Natural killer cell (primary cell): ENCODE measurements at regions not wholly inside any gene's neighbourhood (a gene's known extent, or its start where the extent isn't known, plus 50 kb on each side); places are given as distances from the start of the nearest gene placed in this dataset.
"Not testable (repeated sequence)": the region's sequence is repeated elsewhere in the genome, so short reads cannot be mapped to it uniquely, and the experiment has no call there.

Experiments used
- ATAC-seq, 3 donors: fragments of 150-1000 bp in 2 of 3; fragments of 200-7000 bp in 1 of 3; cut with Tn5 transposase; 1 replicate in 1 of 3; 2 replicates in 2 of 3; pipeline ENCODE4 v1.10.0; 2021; ENCODE audit warnings: mild to moderate bottlenecking in 2 of 3, moderate library complexity in 2 of 3
- DNase-seq, 2 donors: peaks; one replicate each; pipeline versions ENCODE4 v3.0.0 to v3.0.0-alpha.2; 2013 to 2021; ENCODE audit warnings: mixed read lengths in 1 of 2
- H3K27ac ChIP-seq: one replicate; pipeline ENCODE4 v1.5.1; 2013; ENCODE audit warnings: mild to moderate bottlenecking, low read length
- H3K27me3 ChIP-seq: one replicate; pipeline ENCODE4 v1.6.1; 2013; ENCODE audit warnings: low read length; ENCODE audit not compliant: control insufficient read depth, insufficient read depth
- H3K36me3 ChIP-seq: one replicate; pipeline ENCODE4 v1.6.1; 2013; ENCODE audit warnings: low read length; ENCODE audit not compliant: control insufficient read depth, insufficient read depth
- H3K4me1 ChIP-seq: one replicate; pipeline ENCODE4 v1.6.1; 2013; ENCODE audit warnings: low read length; ENCODE audit not compliant: control insufficient read depth, insufficient read depth
- H3K4me3 ChIP-seq: one replicate; pipeline ENCODE4 v1.5.1; 2013; ENCODE audit warnings: low read length
- H3K9me3 ChIP-seq: one replicate; pipeline ENCODE4 v1.6.1; 2013; ENCODE audit warnings: low read length; ENCODE audit not compliant: control insufficient read depth, insufficient read depth
- H3K27ac Mint-ChIP-seq, 2 donors: one replicate each; pipeline ENCODE4 v1.8.0; 2022; ENCODE audit warnings: mild to moderate bottlenecking in 2 of 2, mixed read lengths in 2 of 2, moderate library complexity in 1 of 2
- H3K27me3 Mint-ChIP-seq, 2 donors: one replicate each; pipeline ENCODE4 v1.8.0; 2022; ENCODE audit warnings: low read depth in 2 of 2, mixed read lengths in 2 of 2
- H3K36me3 Mint-ChIP-seq: one replicate; pipeline ENCODE4 v1.8.0; 2022; ENCODE audit warnings: mixed read lengths
- H3K4me1 Mint-ChIP-seq, 2 donors: one replicate each; pipeline ENCODE4 v1.8.0; 2022; ENCODE audit warnings: mixed read lengths in 2 of 2
- H3K4me3 Mint-ChIP-seq: one replicate; pipeline ENCODE4 v1.8.0; 2022; ENCODE audit warnings: mild to moderate bottlenecking, moderate library complexity, mixed read lengths
- H3K9me3 Mint-ChIP-seq, 2 donors: one replicate each; pipeline ENCODE4 v1.8.0; 2022; ENCODE audit warnings: mixed read lengths in 2 of 2
- WGBS: methylation state at CpG from one replicate; pipeline ENCODE4 v1.1.7; 2013; ENCODE audit warnings: missing lambda C conversion rate; ENCODE audit not compliant: insufficient coverage; 5-methylcytosine and 5-hydroxymethylcytosine counted together
- intact Hi-C: fragments of 100-400 bp; cut with micrococcal nuclease; formaldehyde crosslinking; loops from one replicate; pipeline ENCODE4 v1.14.2; 2022
- TF ChIP-seq, protein P1 (sequence below): fragments of 200-600 bp; IDR thresholded peaks from one replicate; pipeline ENCODE4 v1.8.0; 2022; ENCODE audit warnings: antibody characterized with exemption

DNA sequence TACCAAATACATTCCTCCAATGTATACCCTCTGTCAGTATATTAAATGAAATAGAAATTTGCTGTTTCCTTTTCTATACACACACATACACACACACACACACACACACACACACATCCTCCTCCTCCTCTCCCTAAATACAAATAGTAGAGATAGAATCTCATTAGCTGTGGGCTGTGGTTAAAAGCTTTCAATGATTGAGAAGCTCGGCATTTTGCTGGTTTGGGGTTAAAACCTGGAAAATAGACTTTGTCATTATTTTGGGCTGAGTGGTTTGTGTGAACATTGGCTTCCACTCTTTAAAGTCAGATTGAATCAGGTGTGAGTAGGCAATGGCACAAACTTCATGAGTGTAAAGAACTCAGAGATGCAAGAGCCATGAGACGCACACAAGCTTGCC is 596.0 kb downstream of the XPNPEP1 start:
- intact Hi-C loops, result no loop called here
- TF ChIP-seq, protein P1, sequence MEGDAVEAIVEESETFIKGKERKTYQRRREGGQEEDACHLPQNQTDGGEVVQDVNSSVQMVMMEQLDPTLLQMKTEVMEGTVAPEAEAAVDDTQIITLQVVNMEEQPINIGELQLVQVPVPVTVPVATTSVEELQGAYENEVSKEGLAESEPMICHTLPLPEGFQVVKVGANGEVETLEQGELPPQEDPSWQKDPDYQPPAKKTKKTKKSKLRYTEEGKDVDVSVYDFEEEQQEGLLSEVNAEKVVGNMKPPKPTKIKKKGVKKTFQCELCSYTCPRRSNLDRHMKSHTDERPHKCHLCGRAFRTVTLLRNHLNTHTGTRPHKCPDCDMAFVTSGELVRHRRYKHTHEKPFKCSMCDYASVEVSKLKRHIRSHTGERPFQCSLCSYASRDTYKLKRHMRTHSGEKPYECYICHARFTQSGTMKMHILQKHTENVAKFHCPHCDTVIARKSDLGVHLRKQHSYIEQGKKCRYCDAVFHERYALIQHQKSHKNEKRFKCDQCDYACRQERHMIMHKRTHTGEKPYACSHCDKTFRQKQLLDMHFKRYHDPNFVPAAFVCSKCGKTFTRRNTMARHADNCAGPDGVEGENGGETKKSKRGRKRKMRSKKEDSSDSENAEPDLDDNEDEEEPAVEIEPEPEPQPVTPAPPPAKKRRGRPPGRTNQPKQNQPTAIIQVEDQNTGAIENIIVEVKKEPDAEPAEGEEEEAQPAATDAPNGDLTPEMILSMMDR, result no peak
- no peaks in the 10 kb centered on the region for H3K27me3 Mint-ChIP-seq
- Histone ChIP-seq H3K27ac (no peak overlapping the region), H3K4me3 (no peak overlapping the region), H3K9me3 (no peaks in the 10 kb centered on the region), H3K4me1 (no peaks in the 10 kb centered on the region), H3K27me3 (no peaks in the 10 kb centered on the region), H3K36me3 (no peaks in the 10 kb centered on the region)
- DNase-seq, result no peak
- H3K9me3 Mint-ChIP-seq, result peaks cover 8 to 10% of the 10 kb centered on the region in 2 donors
- ATAC-seq, result no peak
- H3K4me1 Mint-ChIP-seq, result no peaks in the 10 kb centered on the region
- 79% methylated on average over 2 of the region's 2 CpGs for WGBS
- no peak overlapping the region for H3K4me3 Mint-ChIP-seq
- no peak overlapping the region for H3K27ac Mint-ChIP-seq
- H3K36me3 Mint-ChIP-seq, result no peaks in the 10 kb centered on the region

DNA sequence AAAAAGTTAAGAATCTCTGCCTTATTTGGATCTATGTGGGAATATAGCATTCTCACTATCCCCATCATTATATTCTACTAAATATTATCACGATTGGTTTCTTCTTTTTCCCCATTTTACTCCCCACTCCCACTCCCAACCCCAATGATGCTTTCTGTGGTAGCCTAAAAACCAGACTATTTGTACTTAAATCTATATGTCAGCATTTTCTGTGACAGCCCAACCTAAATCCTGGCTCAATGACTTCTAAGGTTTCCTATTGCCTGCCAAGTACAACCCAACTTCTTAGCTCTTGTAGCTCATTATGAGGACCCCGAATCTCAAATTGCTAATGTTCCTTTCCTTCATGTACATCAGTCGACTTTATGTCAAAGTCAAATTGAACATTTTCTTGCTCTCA is 598.6 kb downstream of the XPNPEP1 start:
- Mint-ChIP-seq H3K36me3 (no peaks in the 10 kb centered on the region), H3K27me3 (no peaks in the 10 kb centered on the region)

DNA sequence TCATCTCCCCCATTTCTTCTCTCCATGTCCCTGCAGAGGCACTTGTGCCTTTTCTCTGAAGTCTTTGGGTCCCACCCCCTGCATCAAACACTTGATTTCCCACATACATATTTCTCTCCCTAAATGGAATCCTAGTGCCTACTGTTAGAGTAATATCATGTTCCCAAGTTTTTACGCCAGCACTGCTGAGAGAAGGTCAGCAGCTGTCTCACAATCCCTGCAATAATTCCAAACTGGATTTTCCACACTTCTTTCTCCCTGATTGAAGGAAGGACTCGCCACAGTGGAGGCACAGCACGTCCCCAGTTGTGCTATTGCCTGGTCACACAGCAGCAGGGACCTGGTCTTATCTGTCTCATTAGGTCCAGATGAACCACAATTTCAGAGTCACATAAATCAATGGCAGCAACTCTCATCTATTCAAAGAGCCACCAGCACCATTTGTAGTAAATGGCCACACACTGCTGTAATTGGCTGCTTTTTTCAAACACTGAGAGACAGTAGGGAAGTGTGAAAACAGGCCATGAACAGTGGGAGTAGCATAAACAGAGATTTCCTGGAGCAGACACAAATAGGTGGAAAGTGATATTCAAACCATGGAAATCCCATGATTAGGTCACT is 605.5 kb downstream of the XPNPEP1 start:
- Histone ChIP-seq H3K9me3 (peaks cover 5% of the 10 kb centered on the region), H3K4me1 (no peaks in the 10 kb centered on the region), H3K36me3 (no peaks in the 10 kb centered on the region), H3K27me3 (no peaks in the 10 kb centered on the region), H3K4me3 (no peak overlapping the region), H3K27ac (no peak overlapping the region)
- Mint-ChIP-seq H3K4me3 (no peak overlapping the region), H3K27me3 (no peaks in the 10 kb centered on the region), H3K27ac (no peak overlapping the region), H3K4me1 (no peaks in the 10 kb centered on the region), H3K36me3 (no peaks in the 10 kb centered on the region), H3K9me3 (peaks cover 10 to 14% of the 10 kb centered on the region in 2 donors)
- TF ChIP-seq, protein P1, result no peak
- ATAC-seq, result no peak
- 61% methylated on average over 3 of the region's 3 CpGs for WGBS
- intact Hi-C loops, result no loop called here
- DNase-seq, result no peak

More for the DNA sequence above, 598.6 kb downstream of the XPNPEP1 start:
- ATAC-seq (no peak), DNase-seq (no peak)
- Mint-ChIP-seq H3K4me3 (no peak overlapping the region), H3K27ac (no peak overlapping the region), H3K9me3 (peaks cover 9 to 14% of the 10 kb centered on the region in 2 donors), H3K4me1 (no peaks in the 10 kb centered on the region)
- Histone ChIP-seq H3K4me3 (no peak overlapping the region), H3K4me1 (no peaks in the 10 kb centered on the region), H3K9me3 (no peaks in the 10 kb centered on the region), H3K36me3 (no peaks in the 10 kb centered on the region), H3K27ac (no peak overlapping the region), H3K27me3 (no peaks in the 10 kb centered on the region)
- 93% methylated on average over 3 of the region's 3 CpGs for WGBS
- intact Hi-C loops, result no loop called here
- TF ChIP-seq, protein P1, result no peak

DNA sequence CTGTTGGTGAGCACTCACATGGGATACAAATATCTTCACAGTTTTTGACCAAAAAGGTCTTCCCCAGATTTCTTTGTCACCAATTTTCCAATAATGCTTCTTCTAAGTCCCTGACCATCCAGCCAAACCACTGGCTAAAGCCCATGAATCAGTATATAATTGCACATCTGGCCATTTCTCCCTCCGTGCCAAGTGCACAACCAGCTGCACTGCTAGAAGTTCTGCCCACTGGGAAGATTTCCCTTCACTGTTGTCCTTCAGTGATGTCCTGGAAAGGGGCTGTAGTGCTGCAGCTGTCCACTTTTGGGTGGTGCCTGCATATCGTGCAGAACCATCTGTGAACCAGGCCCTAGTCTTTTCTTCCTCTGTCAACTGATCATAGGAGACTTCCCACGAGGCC is 609.3 kb downstream of the XPNPEP1 start:
- H3K9me3 ChIP-seq, H3K27me3 Mint-ChIP-seq, H3K36me3 Mint-ChIP-seq, H3K4me1 Mint-ChIP-seq, H3K27ac ChIP-seq, intact Hi-C loops, ATAC-seq, H3K4me3 ChIP-seq, DNase-seq, H3K4me3 Mint-ChIP-seq, H3K27ac Mint-ChIP-seq, H3K36me3 ChIP-seq, H3K4me1 ChIP-seq, H3K27me3 ChIP-seq: not testable (repeated sequence)
- 93% methylated on average over 2 of the region's 3 CpGs for WGBS
- peaks cover 10 to 13% of the 10 kb centered on the region in 2 donors for H3K9me3 Mint-ChIP-seq

DNA sequence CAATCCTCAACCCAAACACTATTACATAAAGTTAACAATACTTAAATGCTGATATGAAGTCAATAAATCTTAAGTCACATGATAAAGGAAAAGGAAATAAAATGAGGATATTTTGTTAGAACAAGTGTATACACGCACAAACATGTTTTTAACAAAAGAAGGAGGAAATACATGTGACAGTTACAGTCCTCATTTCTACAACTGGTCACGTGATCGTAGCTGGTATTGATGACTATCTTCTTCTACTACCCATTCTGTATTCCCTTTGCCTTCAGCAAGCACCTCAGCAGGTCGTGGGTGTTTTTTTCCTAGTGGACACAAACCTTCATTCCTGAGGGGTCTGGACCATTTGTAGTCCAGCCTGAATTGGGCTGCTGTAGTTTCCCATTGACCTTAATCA is 610.8 kb downstream of the XPNPEP1 start:
- H3K9me3 ChIP-seq, H3K27me3 ChIP-seq, DNase-seq, ATAC-seq, H3K27ac Mint-ChIP-seq, H3K27ac ChIP-seq, H3K36me3 Mint-ChIP-seq, H3K4me3 Mint-ChIP-seq, H3K27me3 Mint-ChIP-seq, intact Hi-C loops, H3K36me3 ChIP-seq, H3K4me1 ChIP-seq, H3K4me3 ChIP-seq, H3K4me1 Mint-ChIP-seq: not testable (repeated sequence)
- H3K9me3 Mint-ChIP-seq, result peaks cover 10 to 12% of the 10 kb centered on the region in 2 donors
- WGBS, result 72% methylated on average over 4 of the region's 4 CpGs
